WTC11 (cell line): ENCODE measurements at regions not wholly inside any gene's neighbourhood (a gene's known extent, or its start where the extent isn't known, plus 50 kb on each side); places are given as distances from the start of the nearest gene placed in this dataset.

ENCODE experiments used
- ATAC-seq: fragments of 200-7000 bp; cut with Tn5 transposase; 2 replicates; pipeline ENCODE4 v1.10.0; 2021; ENCODE audit warnings: mild to moderate bottlenecking, moderate library complexity
- CTCF ChIA-PET: fragments of 300-600 bp; sonication (Branson Sonifier 250); formaldehyde crosslinking; loops from one replicate; lab custom pipeline; 2021; ENCODE audit warnings: antibody characterized with exemption; lab: Charles Lee
- POLR2A ChIA-PET: fragments of 350-600 bp; sonication (Branson Sonifier 250); formaldehyde crosslinking; loops from one replicate; lab custom pipeline; 2021; ENCODE audit warnings: antibody characterized with exemption; lab: Charles Lee
- DNase-seq: peaks from one replicate; pipeline ENCODE4 v3.0.0; 2021; ENCODE audit warnings: low spot score
- H3K27ac Mint-ChIP-seq: 2 replicates; pipeline ENCODE4 v1.8.0; 2021; ENCODE audit warnings: mixed read lengths
- H3K27me3 Mint-ChIP-seq: 2 replicates; pipeline ENCODE4 v1.8.0; 2021; ENCODE audit warnings: low read depth, mild to moderate bottlenecking, moderate library complexity, mixed read lengths
- H3K36me3 Mint-ChIP-seq: 2 replicates; pipeline ENCODE4 v1.8.0; 2021; ENCODE audit warnings: mixed read lengths
- H3K4me1 Mint-ChIP-seq: 2 replicates; pipeline ENCODE4 v1.8.0; 2022; ENCODE audit warnings: mixed read lengths
- H3K4me3 Mint-ChIP-seq: 2 replicates; pipeline ENCODE4 v1.8.0; 2021; ENCODE audit warnings: mild to moderate bottlenecking, moderate library complexity, mixed read lengths
- H3K9me3 Mint-ChIP-seq: 2 replicates; pipeline ENCODE4 v1.8.0; 2021; ENCODE audit warnings: mixed read lengths
- ARID4B ChIP-seq: sonication (generic); formaldehyde crosslinking; IDR thresholded peaks from 2 replicates; pipeline ENCODE4 v1.8.0; 2023; ENCODE audit warnings: missing genetic modification reagents, mild to moderate bottlenecking, borderline replicate concordance
- E2F1 ChIP-seq: sonication (generic); formaldehyde crosslinking; IDR thresholded peaks from 2 replicates; pipeline ENCODE4 v1.8.0; 2022; ENCODE audit warnings: mild to moderate bottlenecking, missing genetic modification reagents
- E2F4 ChIP-seq: sonication (generic); formaldehyde crosslinking; IDR thresholded peaks from 2 replicates; pipeline ENCODE4 v1.8.1; 2022; ENCODE audit warnings: low read depth, mild to moderate bottlenecking, moderate library complexity, missing genetic modification reagents, borderline replicate concordance
- ETV6 ChIP-seq: sonication (generic); formaldehyde crosslinking; IDR thresholded peaks from 2 replicates; pipeline ENCODE4 v1.8.1; 2022; ENCODE audit warnings: mild to moderate bottlenecking, missing genetic modification reagents
- FOXP4 ChIP-seq: sonication (generic); formaldehyde crosslinking; IDR thresholded peaks from 2 replicates; pipeline ENCODE4 v1.8.0; 2022; ENCODE audit warnings: mild to moderate bottlenecking, missing genetic modification reagents
- IRF2 ChIP-seq: sonication (generic); formaldehyde crosslinking; IDR thresholded peaks from 2 replicates; pipeline ENCODE4 v1.8.0; 2022; ENCODE audit warnings: low read depth, missing genetic modification reagents, borderline replicate concordance
- JUN ChIP-seq: sonication (generic); formaldehyde crosslinking; IDR thresholded peaks from 2 replicates; pipeline ENCODE4 v1.8.0; 2023; ENCODE audit warnings: mild to moderate bottlenecking, missing genetic modification reagents
- MAX ChIP-seq: sonication (generic); formaldehyde crosslinking; IDR thresholded peaks from 2 replicates; pipeline ENCODE4 v1.8.0; 2022; ENCODE audit warnings: mild to moderate bottlenecking, missing genetic modification reagents
- NFATC4 ChIP-seq: fragments of 250-450 bp; sonication (Bioruptor Pico); IDR thresholded peaks from 2 replicates; pipeline ENCODE4 v1.9.0; 2021; ENCODE audit warnings: mild to moderate bottlenecking
- NFYB ChIP-seq: sonication (generic); formaldehyde crosslinking; conservative IDR thresholded peaks from 2 replicates; pipeline ENCODE4 v1.8.0; 2022; ENCODE audit warnings: low read depth, missing genetic modification reagents
- NR3C1 ChIP-seq: sonication (generic); formaldehyde crosslinking; conservative IDR thresholded peaks from 2 replicates; pipeline ENCODE4 v1.8.1; 2023; ENCODE audit warnings: low read depth, mild to moderate bottlenecking, missing genetic modification reagents
- TEAD4 ChIP-seq: sonication (generic); formaldehyde crosslinking; IDR thresholded peaks from 2 replicates; pipeline ENCODE4 v1.8.0; 2022; ENCODE audit warnings: mild to moderate bottlenecking, missing genetic modification reagents
- USF1 ChIP-seq: sonication (generic); formaldehyde crosslinking; IDR thresholded peaks from 2 replicates; pipeline ENCODE4 v1.8.0; 2022; ENCODE audit warnings: mild to moderate bottlenecking, missing genetic modification reagents
- ZNF263 ChIP-seq: sonication (generic); formaldehyde crosslinking; IDR thresholded peaks from 2 replicates; pipeline ENCODE4 v1.8.1; 2022; ENCODE audit warnings: low read depth, mild to moderate bottlenecking, moderate library complexity, missing genetic modification reagents
- ZNF317 ChIP-seq: sonication (generic); formaldehyde crosslinking; IDR thresholded peaks from 2 replicates; pipeline ENCODE4 v1.8.1; 2023; ENCODE audit warnings: low read depth, mild to moderate bottlenecking, moderate library complexity, missing genetic modification reagents, borderline replicate concordance
- ZNF425 ChIP-seq: fragments of 250-450 bp; sonication (Bioruptor Pico); conservative IDR thresholded peaks from 2 replicates; pipeline ENCODE4 v1.9.0; 2021; ENCODE audit warnings: mild to moderate bottlenecking

GRCh38 chrX:26631385-26631784 is 415.4 kb downstream of the MAGEB5 start:
- DNase-seq (no peak), ATAC-seq (no peak)
- no peak overlapping the region for H3K4me3 Mint-ChIP-seq
- H3K4me1 Mint-ChIP-seq, result no peaks in the 10 kb centered on the region
- H3K36me3 Mint-ChIP-seq, result 0 out of 2 replicates have a peak, but pooled peaks cover 3% of the 10 kb centered on the region
- POLR2A ChIA-PET, result no interaction called here
- H3K27me3 Mint-ChIP-seq, result no peaks in the 10 kb centered on the region
- no peak overlapping the region for H3K27ac Mint-ChIP-seq
- CTCF ChIA-PET, result no interaction called here
- peaks cover 10% of the 10 kb centered on the region; the same call in 1 of the 2 replicates for H3K9me3 Mint-ChIP-seq
- TF ChIP-seq NFYB (CRISPR knock-in tag), result no peak
- no peak for TF ChIP-seq ARID4B
- TF ChIP-seq ZNF425, result no peak
- no peak for TF ChIP-seq ZNF263 (CRISPR knock-in tag)
- no peak for TF ChIP-seq NFATC4 (CRISPR knock-in tag)
- TF ChIP-seq FOXP4, result no peak
- no peak for TF ChIP-seq ZNF317 (CRISPR knock-in tag)
- no peak for TF ChIP-seq E2F4 (CRISPR knock-in tag)
- TF ChIP-seq E2F1 (CRISPR knock-in tag), result no peak
- no peak for TF ChIP-seq IRF2 (CRISPR knock-in tag)
- TF ChIP-seq JUN (CRISPR knock-in tag), result no peak
- no peak for TF ChIP-seq NR3C1 (CRISPR knock-in tag)
- TF ChIP-seq MAX (CRISPR knock-in tag), result no peak
- TF ChIP-seq TEAD4, result no peak
- no peak for TF ChIP-seq USF1 (CRISPR knock-in tag)
- no peak for TF ChIP-seq ETV6 (CRISPR knock-in tag)
